HCT116 (cell line): ENCODE measurements at regions not wholly inside any gene's neighbourhood (a gene's known extent, or its start where the extent isn't known, plus 50 kb on each side); places are given as distances from the start of the nearest gene placed in this dataset.

Experiments used
- ATAC-seq: fragments of 200-7000 bp; cut with Tn5 transposase; 2 replicates; pipeline ENCODE4 v1.9.1; 2020; ENCODE audit warnings: mild to moderate bottlenecking, moderate library complexity
- BruUV-seq: library from RNA; stranded (reverse); fragments of 400-500 nt; replicated peaks from 2 replicates; lab custom pipeline; 2021; lab: Mats Ljungman, UMichigan
- CTCF ChIA-PET: fragments of 300-600 bp; sonication (Branson Sonifier 250); formaldehyde crosslinking; loops from one replicate; lab custom pipeline; 2021; ENCODE audit warnings: antibody characterized with exemption; lab: Charles Lee
- POLR2A ChIA-PET: fragments of 300-600, 350-600 bp; sonication (Branson Sonifier 250); formaldehyde crosslinking; loops from one replicate; lab custom pipeline; 2021; ENCODE audit warnings: antibody characterized with exemption; lab: Charles Lee
- RAD21 ChIA-PET, 2 experiments: fragments of 300-600 bp; sonication (Branson Sonifier 250); formaldehyde crosslinking; loops; one replicate each; lab custom pipeline; 2023; ENCODE audit warnings: low total read pairs in 2 of 2; ENCODE audit not compliant: uncharacterized antibody in 2 of 2, unreplicated experiment in 2 of 2, low non-redundant PET in 1 of 2; lab: Charles Lee
- DNase-seq: peaks from one replicate; pipeline ENCODE4 v3.0.0-alpha.2; 2010; ENCODE audit warnings: low read depth, low spot score
- H2AFZ ChIP-seq: fragments of 200-600 bp; shearing (Covaris generic), sonication (generic); 2 replicates; pipeline ENCODE4 v1.6.1; 2017; ENCODE audit warnings: low read depth, mixed run types, mixed read lengths, antibody characterized with exemption, low read length; ENCODE audit not compliant: poor library complexity, severe bottlenecking
- H3K27ac ChIP-seq: 2 replicates; pipeline ENCODE4 v1.5.1; 2012; ENCODE audit warnings: low read depth, low read length
- H3K27me3 ChIP-seq: fragments of 200-600 bp; sonication (generic); 2 replicates; pipeline ENCODE4 v1.6.1; 2016; ENCODE audit warnings: mixed run types, low read length, mixed read lengths; ENCODE audit not compliant: insufficient read depth
- H3K36me3 ChIP-seq, 2 experiments: fragments of 200-500 bp in 1 of 2; fragments of 200-600 bp in 1 of 2; sonication (Bioruptor generic) in 1 of 2; sonication (generic) in 1 of 2; 2 replicates each; pipeline versions ENCODE4 v1.5.1 to v1.6.1; 2014 to 2016; ENCODE audit warnings: low read length in 2 of 2, inconsistent platforms in 1 of 2, mixed read lengths in 1 of 2, mixed run types in 1 of 2; ENCODE audit not compliant: insufficient read depth in 2 of 2, control insufficient read depth in 1 of 2
- H3K4me1 ChIP-seq, 2 experiments: fragments of 200-600 bp in 1 of 2; sonication (generic) in 1 of 2; 2 replicates each; pipeline versions ENCODE4 v1.5.1 to v1.6.1; 2012 to 2017; ENCODE audit warnings: low read length in 2 of 2, inconsistent platforms in 1 of 2, mild to moderate bottlenecking in 1 of 2, mixed read lengths in 1 of 2, mixed run types in 1 of 2, moderate library complexity in 1 of 2; ENCODE audit not compliant: insufficient read depth in 2 of 2, control insufficient read depth in 1 of 2
- H3K4me2 ChIP-seq: fragments of 200-600 bp; sonication (generic); 2 replicates; pipeline ENCODE4 v1.6.1; 2017; ENCODE audit warnings: mixed run types, low read length, mixed read lengths
- H3K4me3 ChIP-seq, 2 experiments: fragments of 200-600 bp in 1 of 2; sonication (generic) in 1 of 2; replicated peaks in 1 of 2; 2 replicates each; pipeline ENCODE4 v1.5.1; 2011 to 2016; ENCODE audit warnings: low read length in 2 of 2, control low read depth in 1 of 2, low read depth in 1 of 2, mild to moderate bottlenecking in 1 of 2, mixed read lengths in 1 of 2, mixed run types in 1 of 2
- H3K79me2 ChIP-seq: fragments of 200-600 bp; sonication (generic); 2 replicates; pipeline ENCODE4 v1.6.1; 2017; ENCODE audit warnings: mild to moderate bottlenecking, mixed run types, low read length, moderate library complexity, mixed read lengths; ENCODE audit not compliant: insufficient read depth
- H3K9ac ChIP-seq: fragments of 200-600 bp; sonication (generic); 2 replicates; pipeline ENCODE4 v1.6.1; 2016; ENCODE audit warnings: low read length, mixed read lengths
- H3K9me2 ChIP-seq: fragments of 200-600 bp; sonication (generic), shearing (Covaris generic); 2 replicates; pipeline ENCODE4 v1.6.1; 2017; ENCODE audit warnings: mixed run types, mild to moderate bottlenecking, moderate library complexity; ENCODE audit not compliant: insufficient read depth
- H3K9me3 ChIP-seq, 2 experiments: fragments of 200-500 bp in 1 of 2; fragments of 200-600 bp in 1 of 2; sonication (Bioruptor generic) in 1 of 2; sonication (generic) in 1 of 2; 2 replicates each; pipeline ENCODE4 v1.6.1; 2014 to 2017; ENCODE audit warnings: low read length in 2 of 2, mixed read lengths in 2 of 2, inconsistent platforms in 1 of 2, low read depth in 1 of 2, mild to moderate bottlenecking in 1 of 2, mixed run types in 1 of 2, moderate library complexity in 1 of 2; ENCODE audit not compliant: control insufficient read depth in 1 of 2, insufficient read depth in 1 of 2
- H4K20me1 ChIP-seq: fragments of 200-600 bp; sonication (generic), shearing (Covaris generic); 2 replicates; pipeline ENCODE4 v1.6.1; 2017; ENCODE audit warnings: mixed run types, mild to moderate bottlenecking, moderate library complexity; ENCODE audit not compliant: insufficient read depth
- FOSL1 ChIP-seq: IDR thresholded peaks from 2 replicates; pipeline ENCODE4 v1.6.1; 2012; ENCODE audit warnings: low read depth
- JUND ChIP-seq: IDR thresholded peaks from 2 replicates; pipeline ENCODE4 v1.6.1; 2012
- POLR2A ChIP-seq: IDR thresholded peaks from 2 replicates; pipeline ENCODE4 v1.7.0; 2011; ENCODE audit warnings: borderline replicate concordance; ENCODE audit not compliant: insufficient read depth, insufficient read length; ENCODE audit errors: extremely low read depth
- POLR2AphosphoS5 ChIP-seq: IDR thresholded peaks from 2 replicates; pipeline ENCODE4 v1.6.1; 2011; ENCODE audit warnings: mild to moderate bottlenecking, low read depth, low read length, moderate library complexity
- RAD21 ChIP-seq: IDR thresholded peaks from 2 replicates; pipeline ENCODE4 v1.6.1; 2012; ENCODE audit warnings: low read depth, mild to moderate bottlenecking
- SIN3A ChIP-seq: IDR thresholded peaks from 2 replicates; pipeline ENCODE4 v1.6.1; 2012; ENCODE audit warnings: low read depth
- TCF7L2 ChIP-seq: IDR thresholded peaks from 2 replicates; pipeline ENCODE4 v1.7.0; 2011; ENCODE audit warnings: borderline replicate concordance, inconsistent platforms; ENCODE audit not compliant: insufficient read depth, insufficient read length; ENCODE audit errors: extremely low read depth
- YY1 ChIP-seq: IDR thresholded peaks from 2 replicates; pipeline ENCODE4 v1.6.1; 2011; ENCODE audit warnings: low read length, low read depth, moderate library complexity, mild to moderate bottlenecking; ENCODE audit not compliant: insufficient replicate concordance; ENCODE audit errors: extremely low read depth
- ZFX ChIP-seq: fragments of 450-650 bp; IDR thresholded peaks from 2 replicates; pipeline ENCODE4 v1.6.1; 2017
- ZNF274 ChIP-seq: fragments of 200-500 bp; sonication (Bioruptor generic); IDR thresholded peaks from 2 replicates; pipeline ENCODE4 v1.6.1; 2014; ENCODE audit warnings: mild to moderate bottlenecking, low read depth, low read length, inconsistent platforms
- intact Hi-C: fragments of 100-400 bp; cut with micrococcal nuclease; formaldehyde crosslinking; loops from 2 replicates; pipeline ENCODE4 v1.10.0; 2022
- TF ChIP-seq, protein P1 (sequence below): IDR thresholded peaks from 2 replicates; pipeline ENCODE4 v1.6.1; 2012; ENCODE audit warnings: low read depth
- TF ChIP-seq, protein P2 (sequence below), 3 experiments: fragments of 200-600 bp in 1 of 3; sonication (generic) in 1 of 3; IDR thresholded peaks in 2 of 3; conservative IDR thresholded peaks in 1 of 3; 2 replicates each; pipeline ENCODE4 v1.5.1; 2012 to 2017; ENCODE audit warnings: low read depth in 2 of 3, low read length in 2 of 3, antibody characterized with exemption in 1 of 3, borderline replicate concordance in 1 of 3, control low read depth in 1 of 3, mild to moderate bottlenecking in 1 of 3, mixed read lengths in 1 of 3, mixed run types in 1 of 3, moderate library complexity in 1 of 3; ENCODE audit not compliant: insufficient read depth in 1 of 3
- TF ChIP-seq, protein P3 (sequence below): IDR thresholded peaks from 2 replicates; pipeline ENCODE4 v1.6.1; 2012
- TF ChIP-seq, protein P4 (sequence below): IDR thresholded peaks from 2 replicates; pipeline ENCODE4 v1.6.1; 2012

DNA sequence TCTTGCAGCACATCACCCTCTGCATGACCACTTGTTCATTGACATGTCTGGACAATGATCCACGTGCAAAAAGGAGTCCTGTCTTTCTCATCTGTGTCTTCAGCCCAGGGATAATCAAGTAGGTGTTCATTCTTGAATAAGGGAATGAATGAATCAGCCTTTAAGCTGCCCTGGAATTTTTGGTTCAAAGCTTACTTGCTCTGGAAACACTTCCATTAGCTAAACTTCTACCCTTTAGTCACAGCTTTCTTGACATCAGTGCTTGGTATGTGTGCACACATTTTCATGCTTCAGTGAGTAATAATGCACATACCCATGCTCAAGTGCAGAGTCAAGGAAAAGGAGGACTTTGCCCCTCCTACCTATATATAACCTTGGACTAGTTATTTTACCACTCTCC lies 103.0 kb upstream of the CDH13 start:
- Histone ChIP-seq H3K9ac (no peak overlapping the region), H2AFZ (no peak overlapping the region), H3K36me3 (no peaks in the 10 kb centered on the region), H3K9me3 (no peaks in the 10 kb centered on the region), H3K9me2 (no peaks in the 10 kb centered on the region), H3K4me1 (no peaks in the 10 kb centered on the region), H4K20me1 (no peaks in the 10 kb centered on the region), H3K27ac (no peak overlapping the region), H3K4me3 (no peak overlapping the region), H3K79me2 (no peaks in the 10 kb centered on the region), H3K27me3 (peaks cover 17% of the 10 kb centered on the region; the same call in 1 of the 2 replicates), H3K4me2 (no peak overlapping the region)
- DNase-seq, result no peak
- intact Hi-C loops, result no loop called here
- no peak for TF ChIP-seq TCF7L2
- no peak for TF ChIP-seq ZNF274
- ChIA-PET RAD21 (no interaction called here), CTCF (no interaction called here), POLR2A (no interaction called here)
- no TSS peak for BruUV-seq
- ATAC-seq, result no peak

DNA sequence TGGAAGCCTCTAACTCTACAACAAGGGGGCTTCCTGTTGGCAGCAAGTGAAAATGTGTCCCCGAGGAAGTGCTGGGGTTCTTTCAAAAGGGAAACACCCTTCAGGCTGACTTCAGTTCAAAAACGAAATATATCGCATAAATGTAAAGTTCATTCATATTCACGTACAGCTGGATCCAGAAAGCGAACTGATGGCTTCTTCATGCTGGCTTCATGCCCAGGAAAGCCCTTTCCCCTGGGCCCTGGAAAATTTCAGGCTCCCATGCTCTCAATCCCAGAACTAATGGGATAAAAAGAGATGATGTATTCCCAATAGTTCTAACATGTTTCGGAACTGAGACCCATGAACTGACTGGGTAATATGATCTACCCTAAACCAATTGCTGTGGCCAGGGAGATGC lies 104.7 kb upstream of the CDH13 start:
- BruUV-seq, result no TSS peak
- ChIA-PET CTCF (no interaction called here), POLR2A (no interaction called here), RAD21 (no interaction called here)
- peaks cover 29% of the 10 kb centered on the region for H3K27me3 ChIP-seq
- H3K27ac ChIP-seq, result no peak overlapping the region
- H3K9ac ChIP-seq, result no peak overlapping the region
- no peaks in the 10 kb centered on the region for H4K20me1 ChIP-seq
- no peaks in the 10 kb centered on the region for H3K79me2 ChIP-seq
- H3K4me3 ChIP-seq, result no peak overlapping the region
- H3K9me2 ChIP-seq, result no peaks in the 10 kb centered on the region
- intact Hi-C loops, result no loop called here
- no peak for TF ChIP-seq POLR2A
- TF ChIP-seq, protein P1, sequence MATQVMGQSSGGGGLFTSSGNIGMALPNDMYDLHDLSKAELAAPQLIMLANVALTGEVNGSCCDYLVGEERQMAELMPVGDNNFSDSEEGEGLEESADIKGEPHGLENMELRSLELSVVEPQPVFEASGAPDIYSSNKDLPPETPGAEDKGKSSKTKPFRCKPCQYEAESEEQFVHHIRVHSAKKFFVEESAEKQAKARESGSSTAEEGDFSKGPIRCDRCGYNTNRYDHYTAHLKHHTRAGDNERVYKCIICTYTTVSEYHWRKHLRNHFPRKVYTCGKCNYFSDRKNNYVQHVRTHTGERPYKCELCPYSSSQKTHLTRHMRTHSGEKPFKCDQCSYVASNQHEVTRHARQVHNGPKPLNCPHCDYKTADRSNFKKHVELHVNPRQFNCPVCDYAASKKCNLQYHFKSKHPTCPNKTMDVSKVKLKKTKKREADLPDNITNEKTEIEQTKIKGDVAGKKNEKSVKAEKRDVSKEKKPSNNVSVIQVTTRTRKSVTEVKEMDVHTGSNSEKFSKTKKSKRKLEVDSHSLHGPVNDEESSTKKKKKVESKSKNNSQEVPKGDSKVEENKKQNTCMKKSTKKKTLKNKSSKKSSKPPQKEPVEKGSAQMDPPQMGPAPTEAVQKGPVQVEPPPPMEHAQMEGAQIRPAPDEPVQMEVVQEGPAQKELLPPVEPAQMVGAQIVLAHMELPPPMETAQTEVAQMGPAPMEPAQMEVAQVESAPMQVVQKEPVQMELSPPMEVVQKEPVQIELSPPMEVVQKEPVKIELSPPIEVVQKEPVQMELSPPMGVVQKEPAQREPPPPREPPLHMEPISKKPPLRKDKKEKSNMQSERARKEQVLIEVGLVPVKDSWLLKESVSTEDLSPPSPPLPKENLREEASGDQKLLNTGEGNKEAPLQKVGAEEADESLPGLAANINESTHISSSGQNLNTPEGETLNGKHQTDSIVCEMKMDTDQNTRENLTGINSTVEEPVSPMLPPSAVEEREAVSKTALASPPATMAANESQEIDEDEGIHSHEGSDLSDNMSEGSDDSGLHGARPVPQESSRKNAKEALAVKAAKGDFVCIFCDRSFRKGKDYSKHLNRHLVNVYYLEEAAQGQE, result no peak
- TF ChIP-seq YY1, result no peak
- no peak for TF ChIP-seq SIN3A
- TF ChIP-seq ZFX, result no peak
- no peak for TF ChIP-seq RAD21
- TF ChIP-seq, protein P2, sequence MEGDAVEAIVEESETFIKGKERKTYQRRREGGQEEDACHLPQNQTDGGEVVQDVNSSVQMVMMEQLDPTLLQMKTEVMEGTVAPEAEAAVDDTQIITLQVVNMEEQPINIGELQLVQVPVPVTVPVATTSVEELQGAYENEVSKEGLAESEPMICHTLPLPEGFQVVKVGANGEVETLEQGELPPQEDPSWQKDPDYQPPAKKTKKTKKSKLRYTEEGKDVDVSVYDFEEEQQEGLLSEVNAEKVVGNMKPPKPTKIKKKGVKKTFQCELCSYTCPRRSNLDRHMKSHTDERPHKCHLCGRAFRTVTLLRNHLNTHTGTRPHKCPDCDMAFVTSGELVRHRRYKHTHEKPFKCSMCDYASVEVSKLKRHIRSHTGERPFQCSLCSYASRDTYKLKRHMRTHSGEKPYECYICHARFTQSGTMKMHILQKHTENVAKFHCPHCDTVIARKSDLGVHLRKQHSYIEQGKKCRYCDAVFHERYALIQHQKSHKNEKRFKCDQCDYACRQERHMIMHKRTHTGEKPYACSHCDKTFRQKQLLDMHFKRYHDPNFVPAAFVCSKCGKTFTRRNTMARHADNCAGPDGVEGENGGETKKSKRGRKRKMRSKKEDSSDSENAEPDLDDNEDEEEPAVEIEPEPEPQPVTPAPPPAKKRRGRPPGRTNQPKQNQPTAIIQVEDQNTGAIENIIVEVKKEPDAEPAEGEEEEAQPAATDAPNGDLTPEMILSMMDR (IDR thresholded peaks at IDR 0.05 in 2 of 3, conservative IDR thresholded peaks at IDR 0.05 in 1 of 3; ENCODE audit: borderline replicate concordance in 1 of 3, insufficient read depth in 1 of 3, low read depth in 2 of 3, low read length in 2 of 3), result no peak
- TF ChIP-seq, protein P3, sequence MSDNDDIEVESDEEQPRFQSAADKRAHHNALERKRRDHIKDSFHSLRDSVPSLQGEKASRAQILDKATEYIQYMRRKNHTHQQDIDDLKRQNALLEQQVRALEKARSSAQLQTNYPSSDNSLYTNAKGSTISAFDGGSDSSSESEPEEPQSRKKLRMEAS, result no peak
- TF ChIP-seq JUND, result no peak
- TF ChIP-seq, protein P4, sequence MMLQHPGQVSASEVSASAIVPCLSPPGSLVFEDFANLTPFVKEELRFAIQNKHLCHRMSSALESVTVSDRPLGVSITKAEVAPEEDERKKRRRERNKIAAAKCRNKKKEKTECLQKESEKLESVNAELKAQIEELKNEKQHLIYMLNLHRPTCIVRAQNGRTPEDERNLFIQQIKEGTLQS, result no peak
- TF ChIP-seq FOSL1, result no peak
- TF ChIP-seq POLR2AphosphoS5, result no peak
- no peak for TF ChIP-seq TCF7L2
- TF ChIP-seq ZNF274, result no peak
- no peaks in the 10 kb centered on the region for H3K9me3 ChIP-seq
- H3K4me1 ChIP-seq, result no peaks in the 10 kb centered on the region
- H3K36me3 ChIP-seq, result no peaks in the 10 kb centered on the region
- DNase-seq (no peak), ATAC-seq (no peak)
- H3K4me2 ChIP-seq, result no peak overlapping the region
- H2AFZ ChIP-seq, result no peak overlapping the region
